ENCODE measurements at regions not wholly inside any gene's neighbourhood (a gene's known extent, or its start where the extent isn't known, plus 50 kb on each side); places are given as distances from the start of the nearest gene placed in this dataset.
"Not testable (repeated sequence)": the region's sequence is repeated elsewhere in the genome, so short reads cannot be mapped to it uniquely, and the experiment has no call there.

DNA sequence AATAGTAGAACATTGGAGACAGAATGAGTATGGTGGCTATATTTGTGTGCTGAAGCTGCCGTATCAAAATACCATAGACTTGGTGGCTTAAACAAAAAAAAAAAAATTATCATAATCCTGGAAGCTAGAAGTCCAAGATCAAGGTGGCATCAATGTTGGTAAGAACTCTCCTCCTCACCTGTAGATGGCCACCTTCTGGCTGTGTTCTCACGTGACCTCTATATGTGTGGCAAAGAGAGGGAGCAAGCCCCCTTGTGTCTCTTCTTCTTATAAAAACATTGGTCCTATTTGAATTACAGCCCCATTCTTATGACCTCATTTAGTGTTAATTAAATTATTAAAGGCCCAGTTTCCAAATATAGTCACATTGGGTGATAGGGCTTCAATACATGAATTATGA, 1640.9 kb upstream of the PCDH7 start:
- Histone ChIP-seq H3K9ac (ENCODE audit: low read length in 5 of 5) (no peak overlapping the region), H3K4me1 (ENCODE audit: control insufficient read depth in 5 of 5, insufficient read depth in 5 of 5, low read length in 5 of 5) (no peaks in the 10 kb centered on the region), H3K27me3 (ENCODE audit: control insufficient read depth in 5 of 5, insufficient read depth in 4 of 5, low read length in 5 of 5) (no peaks in the 10 kb centered on the region), H3K9me3 (ENCODE audit: control insufficient read depth in 5 of 5, low read length in 5 of 5) (no peaks in the 10 kb centered on the region), H3K27ac (ENCODE audit: low read depth, low read length) (no peak overlapping the region), H3K4me3 (ENCODE audit: low read depth in 1 of 5, low read length in 5 of 5) (no peak overlapping the region), H3K36me3 (ENCODE audit: control insufficient read depth in 5 of 5, insufficient read depth in 5 of 5, low read length in 5 of 5) (no peaks in the 10 kb centered on the region)

DNA sequence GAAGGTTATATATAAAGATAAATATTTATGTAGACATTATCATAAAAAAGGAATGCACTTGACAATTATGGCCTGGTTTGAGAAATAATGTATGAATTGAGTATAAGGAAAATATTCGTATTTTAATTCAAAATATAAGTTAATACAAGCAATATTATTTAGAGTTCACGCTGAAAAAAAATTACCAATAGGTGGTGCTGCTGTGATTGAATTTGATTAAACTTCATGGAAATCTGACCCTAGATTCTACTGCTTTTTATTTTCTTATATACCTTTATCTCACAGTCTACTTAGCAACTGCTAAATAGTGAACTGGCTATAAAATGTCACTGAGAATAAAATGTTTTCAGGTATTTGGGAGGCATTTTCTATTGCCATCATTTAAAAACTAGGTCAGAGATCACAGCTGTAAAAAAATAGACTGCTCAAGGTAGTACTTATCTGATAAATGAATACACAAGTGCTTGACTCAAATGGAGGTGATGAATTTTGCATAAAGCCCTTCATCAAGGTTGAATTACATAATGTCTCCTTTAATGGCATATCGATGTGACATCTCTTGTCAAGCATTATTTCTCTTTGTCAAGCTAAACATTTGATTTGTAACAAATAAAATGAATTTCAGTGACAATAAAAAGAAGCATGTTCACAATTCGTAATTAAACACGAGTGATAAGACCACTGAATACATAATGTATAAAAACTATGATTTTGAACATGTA, 1638.8 kb upstream of the PCDH7 start:
- Histone ChIP-seq H3K27ac (ENCODE audit: low read depth, low read length) (no peak overlapping the region), H3K36me3 (ENCODE audit: control insufficient read depth in 5 of 5, insufficient read depth in 5 of 5, low read length in 5 of 5) (no peaks in the 10 kb centered on the region), H3K9me3 (ENCODE audit: control insufficient read depth in 5 of 5, low read length in 5 of 5) (no peaks in the 10 kb centered on the region), H3K27me3 (ENCODE audit: control insufficient read depth in 5 of 5, insufficient read depth in 4 of 5, low read length in 5 of 5) (no peaks in the 10 kb centered on the region), H3K9ac (ENCODE audit: low read length in 5 of 5) (no peak overlapping the region), H3K4me3 (ENCODE audit: low read depth in 1 of 5, low read length in 5 of 5) (no peak overlapping the region), H3K4me1 (ENCODE audit: control insufficient read depth in 5 of 5, insufficient read depth in 5 of 5, low read length in 5 of 5) (no peaks in the 10 kb centered on the region)

DNA sequence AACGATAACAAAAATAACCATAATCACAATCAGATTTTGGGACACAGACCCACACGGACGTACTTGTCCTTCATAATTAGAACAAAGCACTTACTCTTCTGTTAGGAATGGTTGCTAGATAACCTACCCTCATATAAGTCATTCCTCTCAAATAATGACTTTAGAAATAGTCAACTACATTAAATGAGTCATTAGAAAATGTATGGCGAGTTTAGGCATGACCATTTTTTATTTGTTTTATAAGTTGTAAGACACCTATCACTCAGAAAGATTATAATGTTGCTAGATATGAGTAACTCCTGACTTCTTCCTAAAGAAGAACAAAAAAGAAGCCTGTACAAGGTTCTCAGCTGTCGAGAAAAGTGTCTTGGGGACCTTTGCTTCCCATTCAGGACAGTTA, 1637.5 kb upstream of the PCDH7 start:
- Histone ChIP-seq H3K27me3 (ENCODE audit: control insufficient read depth in 5 of 5, insufficient read depth in 4 of 5, low read length in 5 of 5) (no peaks in the 10 kb centered on the region), H3K4me1 (ENCODE audit: control insufficient read depth in 5 of 5, insufficient read depth in 5 of 5, low read length in 5 of 5) (no peaks in the 10 kb centered on the region), H3K9ac (ENCODE audit: low read length in 5 of 5) (no peak overlapping the region), H3K36me3 (ENCODE audit: control insufficient read depth in 5 of 5, insufficient read depth in 5 of 5, low read length in 5 of 5) (no peaks in the 10 kb centered on the region), H3K9me3 (ENCODE audit: control insufficient read depth in 5 of 5, low read length in 5 of 5) (no peaks in the 10 kb centered on the region), H3K4me3 (ENCODE audit: low read depth in 1 of 5, low read length in 5 of 5) (no peak overlapping the region), H3K27ac (ENCODE audit: low read depth, low read length) (no peak overlapping the region)

DNA sequence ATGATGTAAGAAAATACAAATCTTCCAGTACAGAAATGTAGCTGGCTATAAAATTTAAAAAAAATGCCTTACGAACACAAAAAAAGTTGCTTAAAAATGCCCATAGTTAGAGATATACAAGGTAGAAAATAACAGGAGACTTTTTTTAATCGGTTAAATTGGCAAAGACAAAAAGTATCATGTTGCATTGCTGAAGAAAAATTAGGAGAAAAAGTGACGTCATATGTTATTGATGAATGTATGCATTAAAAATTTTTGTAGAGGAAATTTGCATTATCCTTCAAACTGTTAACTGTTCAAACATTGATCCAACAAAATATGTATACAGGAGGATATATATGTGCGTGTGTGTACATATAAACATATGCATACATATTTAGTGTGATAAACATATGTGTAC, 1634.4 kb upstream of the PCDH7 start:
- Histone ChIP-seq H3K9me3 (ENCODE audit: control insufficient read depth in 5 of 5, low read length in 5 of 5) (no peaks in the 10 kb centered on the region), H3K36me3 (ENCODE audit: control insufficient read depth in 5 of 5, insufficient read depth in 5 of 5, low read length in 5 of 5) (no peaks in the 10 kb centered on the region), H3K9ac (ENCODE audit: low read length in 5 of 5) (no peak overlapping the region), H3K4me3 (ENCODE audit: low read depth in 1 of 5, low read length in 5 of 5) (no peak overlapping the region), H3K27ac (ENCODE audit: low read depth, low read length) (no peak overlapping the region), H3K4me1 (ENCODE audit: control insufficient read depth in 5 of 5, insufficient read depth in 5 of 5, low read length in 5 of 5) (no peaks in the 10 kb centered on the region), H3K27me3 (ENCODE audit: control insufficient read depth in 5 of 5, insufficient read depth in 4 of 5, low read length in 5 of 5) (no peaks in the 10 kb centered on the region)

DNA sequence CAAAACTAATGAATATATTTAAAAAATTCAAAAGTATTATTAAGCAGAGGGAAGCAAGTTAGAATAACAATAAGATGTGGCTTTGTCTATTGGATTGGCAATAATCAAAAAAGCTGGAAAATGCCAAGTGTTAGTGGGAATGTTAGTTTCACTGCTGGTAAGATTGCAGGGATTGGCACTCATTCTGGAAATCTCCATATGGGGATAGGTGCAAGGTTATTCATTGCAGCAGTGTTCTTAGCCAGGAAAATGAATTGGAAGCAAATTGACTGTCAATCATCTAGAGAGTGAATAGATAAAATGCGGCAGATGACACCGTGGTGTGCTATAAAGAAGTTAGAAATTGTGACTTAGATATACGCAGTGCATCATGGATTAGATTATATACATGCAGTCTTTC, 1615.5 kb upstream of the PCDH7 start:
- H3K27me3 ChIP-seq (ENCODE audit: control insufficient read depth in 5 of 5, insufficient read depth in 4 of 5, low read length in 5 of 5), result no peaks in the 10 kb centered on the region
- H3K4me1 ChIP-seq (ENCODE audit: control insufficient read depth in 5 of 5, insufficient read depth in 5 of 5, low read length in 5 of 5), result no peaks in the 10 kb centered on the region
- no peak overlapping the region for H3K9ac ChIP-seq (ENCODE audit: low read length in 5 of 5)
- no peaks in the 10 kb centered on the region for H3K9me3 ChIP-seq (ENCODE audit: control insufficient read depth in 5 of 5, low read length in 5 of 5)
- H3K36me3 ChIP-seq (ENCODE audit: control insufficient read depth in 5 of 5, insufficient read depth in 5 of 5, low read length in 5 of 5), result no peaks in the 10 kb centered on the region
- H3K4me3 ChIP-seq (ENCODE audit: low read depth in 1 of 5, low read length in 5 of 5), result no peak overlapping the region
- H3K27ac ChIP-seq (ENCODE audit: low read depth, low read length), result no peak overlapping the region

DNA sequence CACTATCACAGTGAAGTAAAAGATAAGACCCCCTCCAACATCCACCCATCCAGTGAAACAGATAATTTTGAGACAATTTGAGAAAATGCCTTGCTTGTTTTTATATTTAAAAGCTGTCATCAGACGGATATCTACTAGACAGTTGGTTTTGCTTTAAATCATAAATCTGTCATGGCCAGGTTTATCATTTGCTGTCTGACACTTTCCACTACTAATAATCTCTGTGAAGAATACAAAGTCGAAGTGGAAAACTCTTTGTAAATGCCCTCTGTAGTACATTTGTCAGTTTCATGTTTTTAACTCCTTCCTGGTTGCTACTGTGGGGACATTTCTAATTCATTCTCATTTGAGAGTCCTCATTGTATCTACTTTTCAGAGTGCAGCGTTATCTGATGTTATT, 1606.2 kb upstream of the PCDH7 start:
- no peaks in the 10 kb centered on the region for H3K9me3 ChIP-seq (ENCODE audit: control insufficient read depth in 5 of 5, low read length in 5 of 5)
- no peak overlapping the region for H3K27ac ChIP-seq (ENCODE audit: low read depth, low read length)
- H3K4me3 ChIP-seq (ENCODE audit: low read depth in 1 of 5, low read length in 5 of 5), result no peak overlapping the region
- no peaks in the 10 kb centered on the region for H3K4me1 ChIP-seq (ENCODE audit: control insufficient read depth in 5 of 5, insufficient read depth in 5 of 5, low read length in 5 of 5)
- no peaks in the 10 kb centered on the region for H3K27me3 ChIP-seq (ENCODE audit: control insufficient read depth in 5 of 5, insufficient read depth in 4 of 5, low read length in 5 of 5)
- H3K36me3 ChIP-seq (ENCODE audit: control insufficient read depth in 5 of 5, insufficient read depth in 5 of 5, low read length in 5 of 5), result no peaks in the 10 kb centered on the region
- H3K9ac ChIP-seq (ENCODE audit: low read length in 5 of 5), result no peak overlapping the region

DNA sequence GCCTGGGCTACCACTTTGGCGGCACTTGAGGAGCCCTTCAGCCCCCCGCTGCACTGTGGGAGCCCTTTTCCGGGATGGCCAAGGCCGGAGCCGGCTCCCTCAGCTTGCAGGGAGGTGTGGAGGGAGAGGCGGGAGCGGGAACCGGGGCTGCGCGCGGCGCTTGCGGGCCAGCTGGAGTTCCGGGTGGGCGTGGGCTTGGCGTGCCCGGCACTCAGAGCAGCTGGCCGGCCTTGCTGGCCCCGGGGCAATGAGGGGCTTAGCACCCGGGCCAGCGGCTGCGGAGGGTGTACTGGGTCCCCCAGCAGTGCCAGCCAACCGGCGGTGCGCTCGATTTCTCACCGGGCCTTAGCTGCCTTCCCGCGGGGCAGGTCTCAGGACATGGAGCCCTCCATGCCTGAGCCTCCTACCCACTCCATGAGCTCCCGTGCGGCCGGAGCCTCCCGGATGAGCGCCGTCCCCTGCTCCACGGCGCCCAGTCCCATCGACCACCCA, 1602.9 kb upstream of the PCDH7 start:
- not testable (repeated sequence) for H3K36me3 ChIP-seq (ENCODE audit: control insufficient read depth in 5 of 5, insufficient read depth in 5 of 5, low read length in 5 of 5); H3K27ac ChIP-seq (ENCODE audit: low read depth, low read length); H3K4me3 ChIP-seq (ENCODE audit: low read depth in 1 of 5, low read length in 5 of 5); H3K27me3 ChIP-seq (ENCODE audit: control insufficient read depth in 5 of 5, insufficient read depth in 4 of 5, low read length in 5 of 5); H3K4me1 ChIP-seq (ENCODE audit: control insufficient read depth in 5 of 5, insufficient read depth in 5 of 5, low read length in 5 of 5); H3K9me3 ChIP-seq (ENCODE audit: control insufficient read depth in 5 of 5, low read length in 5 of 5); H3K9ac ChIP-seq (ENCODE audit: low read length in 5 of 5)

DNA sequence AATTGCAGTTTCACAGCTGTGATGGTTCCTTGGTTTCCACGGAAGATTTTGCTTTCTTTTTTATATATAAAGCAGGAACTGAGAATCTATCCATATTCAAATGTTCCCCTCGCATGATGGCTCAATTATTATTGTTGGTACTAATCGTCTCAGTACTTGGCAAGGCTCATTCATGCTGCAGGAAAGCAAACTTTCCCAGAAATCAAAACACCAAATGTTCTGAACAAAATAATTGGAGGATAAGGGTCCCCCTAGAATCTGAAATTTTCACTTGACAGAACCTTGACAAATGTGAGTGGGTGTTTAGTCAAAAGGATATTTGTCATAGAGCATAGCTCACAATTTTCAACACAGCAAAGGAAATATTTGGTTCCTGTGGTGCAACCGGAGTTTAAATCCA, 1598.6 kb upstream of the PCDH7 start:
- Histone ChIP-seq H3K27ac (ENCODE audit: low read depth, low read length) (no peak overlapping the region), H3K36me3 (ENCODE audit: control insufficient read depth in 5 of 5, insufficient read depth in 5 of 5, low read length in 5 of 5) (no peaks in the 10 kb centered on the region), H3K9ac (ENCODE audit: low read length in 5 of 5) (no peak overlapping the region), H3K9me3 (ENCODE audit: control insufficient read depth in 5 of 5, low read length in 5 of 5) (no peaks in the 10 kb centered on the region), H3K4me3 (ENCODE audit: low read depth in 1 of 5, low read length in 5 of 5) (no peak overlapping the region), H3K4me1 (ENCODE audit: control insufficient read depth in 5 of 5, insufficient read depth in 5 of 5, low read length in 5 of 5) (no peaks in the 10 kb centered on the region), H3K27me3 (ENCODE audit: control insufficient read depth in 5 of 5, insufficient read depth in 4 of 5, low read length in 5 of 5) (no peaks in the 10 kb centered on the region)

DNA sequence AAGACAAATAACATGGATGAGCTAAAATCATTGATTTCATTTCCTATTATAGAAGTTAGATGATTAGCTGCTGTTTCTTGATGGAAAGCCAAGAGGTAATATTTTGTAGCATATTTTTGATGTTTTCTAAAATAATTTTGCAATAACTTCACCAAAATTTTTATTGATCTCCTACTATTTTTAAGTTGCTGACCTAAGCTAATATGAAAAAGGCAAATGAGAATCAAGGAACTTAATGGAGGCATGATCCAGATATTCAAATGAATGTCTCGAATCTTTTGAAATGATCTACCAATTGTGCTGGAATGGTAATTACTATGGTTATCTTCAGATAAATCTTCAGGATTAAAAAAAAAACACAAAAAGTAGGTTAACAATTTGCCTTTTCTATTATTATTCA, 1591.4 kb upstream of the PCDH7 start:
- Histone ChIP-seq H3K4me1 (ENCODE audit: control insufficient read depth in 5 of 5, insufficient read depth in 5 of 5, low read length in 5 of 5) (no peaks in the 10 kb centered on the region), H3K9me3 (ENCODE audit: control insufficient read depth in 5 of 5, low read length in 5 of 5) (peaks cover 0 to 3% (median 0%) of the 10 kb centered on the region in 5 donors), H3K36me3 (ENCODE audit: control insufficient read depth in 5 of 5, insufficient read depth in 5 of 5, low read length in 5 of 5) (no peaks in the 10 kb centered on the region), H3K4me3 (ENCODE audit: low read depth in 1 of 5, low read length in 5 of 5) (no peak overlapping the region), H3K27ac (ENCODE audit: low read depth, low read length) (no peak overlapping the region), H3K27me3 (ENCODE audit: control insufficient read depth in 5 of 5, insufficient read depth in 4 of 5, low read length in 5 of 5) (no peaks in the 10 kb centered on the region), H3K9ac (ENCODE audit: low read length in 5 of 5) (no peak overlapping the region)

DNA sequence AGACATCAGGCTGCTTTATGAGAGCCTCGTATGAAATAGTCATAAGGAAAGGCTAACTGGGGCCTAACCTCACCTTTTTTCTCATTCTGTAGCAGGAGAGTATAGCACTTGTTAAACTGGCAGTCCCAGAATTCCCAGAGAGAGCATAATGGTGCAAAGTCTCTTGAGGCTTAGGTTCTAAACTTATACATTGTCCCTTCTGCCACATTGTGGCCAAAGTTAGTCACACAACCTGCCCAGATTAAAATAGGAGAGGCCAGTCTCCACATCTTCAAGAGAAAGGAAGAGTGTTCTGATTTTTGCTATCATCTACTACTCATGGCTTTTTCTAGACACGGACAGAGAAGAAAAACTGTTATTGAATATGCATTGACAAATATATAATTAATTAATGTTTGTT, 1588.9 kb upstream of the PCDH7 start:
- H3K36me3 ChIP-seq (ENCODE audit: control insufficient read depth in 5 of 5, insufficient read depth in 5 of 5, low read length in 5 of 5), result no peaks in the 10 kb centered on the region
- no peak overlapping the region for H3K4me3 ChIP-seq (ENCODE audit: low read depth in 1 of 5, low read length in 5 of 5)
- no peaks in the 10 kb centered on the region for H3K27me3 ChIP-seq (ENCODE audit: control insufficient read depth in 5 of 5, insufficient read depth in 4 of 5, low read length in 5 of 5)
- no peaks in the 10 kb centered on the region for H3K4me1 ChIP-seq (ENCODE audit: control insufficient read depth in 5 of 5, insufficient read depth in 5 of 5, low read length in 5 of 5)
- H3K27ac ChIP-seq (ENCODE audit: low read depth, low read length), result no peak overlapping the region
- H3K9me3 ChIP-seq (ENCODE audit: control insufficient read depth in 5 of 5, low read length in 5 of 5), result peaks cover 0 to 3% (median 0%) of the 10 kb centered on the region in 5 donors
- no peak overlapping the region for H3K9ac ChIP-seq (ENCODE audit: low read length in 5 of 5)
